ENCODE measurements at regions not wholly inside any gene's neighbourhood (a gene's known extent, or its start where the extent isn't known, plus 50 kb on each side); places are given as distances from the start of the nearest gene placed in this dataset.

DNA sequence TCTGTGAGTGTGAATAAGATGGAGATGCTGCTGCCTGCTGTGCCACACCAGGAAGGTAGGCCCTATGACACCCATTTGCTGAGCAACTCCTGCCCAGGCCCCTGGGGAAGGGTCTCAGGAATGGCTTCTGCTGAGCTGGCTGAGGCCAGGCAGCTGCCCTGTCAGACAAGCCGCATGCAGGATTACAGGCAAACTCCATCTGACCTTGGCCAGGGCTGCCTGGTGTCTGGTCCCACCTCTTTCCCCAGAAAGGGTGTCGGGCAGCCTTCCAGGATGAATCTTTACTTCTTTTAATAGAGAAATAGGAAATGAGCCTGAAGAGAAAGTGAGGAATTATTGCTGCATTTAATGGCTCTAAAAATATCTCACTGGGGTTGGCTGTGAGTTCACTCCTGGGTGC is 182.5 kb downstream of the IRX5 start:
- Histone ChIP-seq H3K4me1 (ENCODE audit: insufficient read depth) (no peaks in the 10 kb centered on the region), H3K27ac (ENCODE audit: low read depth) (no peak overlapping the region), H2AFZ (no peak overlapping the region), H3K79me2 (replicated peaks; ENCODE audit: insufficient read depth) (no peaks in the 10 kb centered on the region), H3K4me3 (no peak overlapping the region), H3K9me2 (ENCODE audit: insufficient read depth) (no peaks in the 10 kb centered on the region), H4K20me1 (replicated peaks; ENCODE audit: insufficient read depth) (no peaks in the 10 kb centered on the region), H3K27me3 (ENCODE audit: insufficient read depth) (no peaks in the 10 kb centered on the region), H3K4me2 (no peak overlapping the region), H3K36me3 (ENCODE audit: insufficient read depth) (no peaks in the 10 kb centered on the region), H3F3A (replicated peaks; ENCODE audit: low read depth) (no peaks in the 10 kb centered on the region)
- no peaks in the 10 kb centered on the region for H3K27me3 Mint-ChIP-seq (ENCODE audit: insufficient read depth, low read depth, poor library complexity)
- TF ChIP-seq ZNF114 (CRISPR knock-in tag; IDR thresholded peaks at IDR 0.05) (no peak), EZH2phosphoT487 (IDR thresholded peaks at IDR 0.05; ENCODE audit: unreplicated experiment) (no peak), STAT1 (IDR thresholded peaks at IDR 0.05; ENCODE audit: unreplicated experiment) (no peak), JUNB (IDR thresholded peaks at IDR 0.05; ENCODE audit: unreplicated experiment) (no peak)
- TF ChIP-seq, protein P1, sequence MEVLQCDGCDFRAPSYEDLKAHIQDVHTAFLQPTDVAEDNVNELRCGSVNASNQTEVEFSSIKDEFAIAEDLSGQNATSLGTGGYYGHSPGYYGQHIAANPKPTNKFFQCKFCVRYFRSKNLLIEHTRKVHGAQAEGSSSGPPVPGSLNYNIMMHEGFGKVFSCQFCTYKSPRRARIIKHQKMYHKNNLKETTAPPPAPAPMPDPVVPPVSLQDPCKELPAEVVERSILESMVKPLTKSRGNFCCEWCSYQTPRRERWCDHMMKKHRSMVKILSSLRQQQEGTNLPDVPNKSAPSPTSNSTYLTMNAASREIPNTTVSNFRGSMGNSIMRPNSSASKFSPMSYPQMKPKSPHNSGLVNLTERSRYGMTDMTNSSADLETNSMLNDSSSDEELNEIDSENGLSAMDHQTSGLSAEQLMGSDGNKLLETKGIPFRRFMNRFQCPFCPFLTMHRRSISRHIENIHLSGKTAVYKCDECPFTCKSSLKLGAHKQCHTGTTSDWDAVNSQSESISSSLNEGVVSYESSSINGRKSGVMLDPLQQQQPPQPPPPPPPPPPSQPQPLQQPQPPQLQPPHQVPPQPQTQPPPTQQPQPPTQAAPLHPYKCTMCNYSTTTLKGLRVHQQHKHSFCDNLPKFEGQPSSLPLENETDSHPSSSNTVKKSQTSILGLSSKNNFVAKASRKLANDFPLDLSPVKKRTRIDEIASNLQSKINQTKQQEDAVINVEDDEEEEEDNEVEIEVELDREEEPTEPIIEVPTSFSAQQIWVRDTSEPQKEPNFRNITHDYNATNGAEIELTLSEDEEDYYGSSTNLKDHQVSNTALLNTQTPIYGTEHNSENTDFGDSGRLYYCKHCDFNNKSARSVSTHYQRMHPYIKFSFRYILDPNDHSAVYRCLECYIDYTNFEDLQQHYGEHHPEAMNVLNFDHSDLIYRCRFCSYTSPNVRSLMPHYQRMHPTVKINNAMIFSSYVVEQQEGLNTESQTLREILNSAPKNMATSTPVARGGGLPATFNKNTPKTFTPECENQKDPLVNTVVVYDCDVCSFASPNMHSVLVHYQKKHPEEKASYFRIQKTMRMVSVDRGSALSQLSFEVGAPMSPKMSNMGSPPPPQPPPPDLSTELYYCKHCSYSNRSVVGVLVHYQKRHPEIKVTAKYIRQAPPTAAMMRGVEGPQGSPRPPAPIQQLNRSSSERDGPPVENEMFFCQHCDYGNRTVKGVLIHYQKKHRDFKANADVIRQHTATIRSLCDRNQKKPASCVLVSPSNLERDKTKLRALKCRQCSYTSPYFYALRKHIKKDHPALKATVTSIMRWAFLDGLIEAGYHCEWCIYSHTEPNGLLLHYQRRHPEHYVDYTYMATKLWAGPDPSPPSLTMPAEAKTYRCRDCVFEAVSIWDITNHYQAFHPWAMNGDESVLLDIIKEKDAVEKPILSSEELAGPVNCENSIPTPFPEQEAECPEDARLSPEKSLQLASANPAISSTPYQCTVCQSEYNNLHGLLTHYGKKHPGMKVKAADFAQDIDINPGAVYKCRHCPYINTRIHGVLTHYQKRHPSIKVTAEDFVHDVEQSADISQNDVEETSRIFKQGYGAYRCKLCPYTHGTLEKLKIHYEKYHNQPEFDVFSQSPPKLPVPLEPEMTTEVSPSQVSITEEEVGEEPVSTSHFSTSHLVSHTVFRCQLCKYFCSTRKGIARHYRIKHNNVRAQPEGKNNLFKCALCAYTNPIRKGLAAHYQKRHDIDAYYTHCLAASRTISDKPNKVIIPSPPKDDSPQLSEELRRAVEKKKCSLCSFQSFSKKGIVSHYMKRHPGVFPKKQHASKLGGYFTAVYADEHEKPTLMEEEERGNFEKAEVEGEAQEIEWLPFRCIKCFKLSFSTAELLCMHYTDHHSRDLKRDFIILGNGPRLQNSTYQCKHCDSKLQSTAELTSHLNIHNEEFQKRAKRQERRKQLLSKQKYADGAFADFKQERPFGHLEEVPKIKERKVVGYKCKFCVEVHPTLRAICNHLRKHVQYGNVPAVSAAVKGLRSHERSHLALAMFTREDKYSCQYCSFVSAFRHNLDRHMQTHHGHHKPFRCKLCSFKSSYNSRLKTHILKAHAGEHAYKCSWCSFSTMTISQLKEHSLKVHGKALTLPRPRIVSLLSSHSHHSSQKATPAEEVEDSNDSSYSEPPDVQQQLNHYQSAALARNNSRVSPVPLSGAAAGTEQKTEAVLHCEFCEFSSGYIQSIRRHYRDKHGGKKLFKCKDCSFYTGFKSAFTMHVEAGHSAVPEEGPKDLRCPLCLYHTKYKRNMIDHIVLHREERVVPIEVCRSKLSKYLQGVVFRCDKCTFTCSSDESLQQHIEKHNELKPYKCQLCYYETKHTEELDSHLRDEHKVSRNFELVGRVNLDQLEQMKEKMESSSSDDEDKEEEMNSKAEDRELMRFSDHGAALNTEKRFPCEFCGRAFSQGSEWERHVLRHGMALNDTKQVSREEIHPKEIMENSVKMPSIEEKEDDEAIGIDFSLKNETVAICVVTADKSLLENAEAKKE (CRISPR knock-in tag; IDR thresholded peaks at IDR 0.05): no peak
- TF ChIP-seq, protein P2, sequence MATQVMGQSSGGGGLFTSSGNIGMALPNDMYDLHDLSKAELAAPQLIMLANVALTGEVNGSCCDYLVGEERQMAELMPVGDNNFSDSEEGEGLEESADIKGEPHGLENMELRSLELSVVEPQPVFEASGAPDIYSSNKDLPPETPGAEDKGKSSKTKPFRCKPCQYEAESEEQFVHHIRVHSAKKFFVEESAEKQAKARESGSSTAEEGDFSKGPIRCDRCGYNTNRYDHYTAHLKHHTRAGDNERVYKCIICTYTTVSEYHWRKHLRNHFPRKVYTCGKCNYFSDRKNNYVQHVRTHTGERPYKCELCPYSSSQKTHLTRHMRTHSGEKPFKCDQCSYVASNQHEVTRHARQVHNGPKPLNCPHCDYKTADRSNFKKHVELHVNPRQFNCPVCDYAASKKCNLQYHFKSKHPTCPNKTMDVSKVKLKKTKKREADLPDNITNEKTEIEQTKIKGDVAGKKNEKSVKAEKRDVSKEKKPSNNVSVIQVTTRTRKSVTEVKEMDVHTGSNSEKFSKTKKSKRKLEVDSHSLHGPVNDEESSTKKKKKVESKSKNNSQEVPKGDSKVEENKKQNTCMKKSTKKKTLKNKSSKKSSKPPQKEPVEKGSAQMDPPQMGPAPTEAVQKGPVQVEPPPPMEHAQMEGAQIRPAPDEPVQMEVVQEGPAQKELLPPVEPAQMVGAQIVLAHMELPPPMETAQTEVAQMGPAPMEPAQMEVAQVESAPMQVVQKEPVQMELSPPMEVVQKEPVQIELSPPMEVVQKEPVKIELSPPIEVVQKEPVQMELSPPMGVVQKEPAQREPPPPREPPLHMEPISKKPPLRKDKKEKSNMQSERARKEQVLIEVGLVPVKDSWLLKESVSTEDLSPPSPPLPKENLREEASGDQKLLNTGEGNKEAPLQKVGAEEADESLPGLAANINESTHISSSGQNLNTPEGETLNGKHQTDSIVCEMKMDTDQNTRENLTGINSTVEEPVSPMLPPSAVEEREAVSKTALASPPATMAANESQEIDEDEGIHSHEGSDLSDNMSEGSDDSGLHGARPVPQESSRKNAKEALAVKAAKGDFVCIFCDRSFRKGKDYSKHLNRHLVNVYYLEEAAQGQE (IDR thresholded peaks at IDR 0.05; ENCODE audit: unreplicated experiment): no peak
- TF ChIP-seq, protein P3, sequence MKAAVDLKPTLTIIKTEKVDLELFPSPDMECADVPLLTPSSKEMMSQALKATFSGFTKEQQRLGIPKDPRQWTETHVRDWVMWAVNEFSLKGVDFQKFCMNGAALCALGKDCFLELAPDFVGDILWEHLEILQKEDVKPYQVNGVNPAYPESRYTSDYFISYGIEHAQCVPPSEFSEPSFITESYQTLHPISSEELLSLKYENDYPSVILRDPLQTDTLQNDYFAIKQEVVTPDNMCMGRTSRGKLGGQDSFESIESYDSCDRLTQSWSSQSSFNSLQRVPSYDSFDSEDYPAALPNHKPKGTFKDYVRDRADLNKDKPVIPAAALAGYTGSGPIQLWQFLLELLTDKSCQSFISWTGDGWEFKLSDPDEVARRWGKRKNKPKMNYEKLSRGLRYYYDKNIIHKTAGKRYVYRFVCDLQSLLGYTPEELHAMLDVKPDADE (IDR thresholded peaks at IDR 0.05): no peak
- TF ChIP-seq, protein P4, sequence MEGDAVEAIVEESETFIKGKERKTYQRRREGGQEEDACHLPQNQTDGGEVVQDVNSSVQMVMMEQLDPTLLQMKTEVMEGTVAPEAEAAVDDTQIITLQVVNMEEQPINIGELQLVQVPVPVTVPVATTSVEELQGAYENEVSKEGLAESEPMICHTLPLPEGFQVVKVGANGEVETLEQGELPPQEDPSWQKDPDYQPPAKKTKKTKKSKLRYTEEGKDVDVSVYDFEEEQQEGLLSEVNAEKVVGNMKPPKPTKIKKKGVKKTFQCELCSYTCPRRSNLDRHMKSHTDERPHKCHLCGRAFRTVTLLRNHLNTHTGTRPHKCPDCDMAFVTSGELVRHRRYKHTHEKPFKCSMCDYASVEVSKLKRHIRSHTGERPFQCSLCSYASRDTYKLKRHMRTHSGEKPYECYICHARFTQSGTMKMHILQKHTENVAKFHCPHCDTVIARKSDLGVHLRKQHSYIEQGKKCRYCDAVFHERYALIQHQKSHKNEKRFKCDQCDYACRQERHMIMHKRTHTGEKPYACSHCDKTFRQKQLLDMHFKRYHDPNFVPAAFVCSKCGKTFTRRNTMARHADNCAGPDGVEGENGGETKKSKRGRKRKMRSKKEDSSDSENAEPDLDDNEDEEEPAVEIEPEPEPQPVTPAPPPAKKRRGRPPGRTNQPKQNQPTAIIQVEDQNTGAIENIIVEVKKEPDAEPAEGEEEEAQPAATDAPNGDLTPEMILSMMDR (conservative IDR thresholded peaks at IDR 0.05; ENCODE audit: low read depth in 2 of 2): no peak
- no peaks in the 10 kb centered on the region for H3K4me1 Mint-ChIP-seq
- H3K4me3 Mint-ChIP-seq: no peak overlapping the region
- DNase-seq (ENCODE audit: low spot score) (no peak), ATAC-seq (no peak)
- no peak overlapping the region for H3K27ac Mint-ChIP-seq
- no peaks in the 10 kb centered on the region for H3K9me3 Mint-ChIP-seq
- no peaks in the 10 kb centered on the region for H3K36me3 Mint-ChIP-seq (ENCODE audit: low read depth)
